A549 (cell line): ENCODE measurements at regions not wholly inside any gene's neighbourhood (a gene's known extent, or its start where the extent isn't known, plus 50 kb on each side); places are given as distances from the start of the nearest gene placed in this dataset.

Source experiments
- ATAC-seq, 2 experiments: fragments of 200-7000 bp in 1 of 2; fragments of >200 bp in 1 of 2; cut with Nextera tagmentation in 1 of 2; cut with Tn5 transposase in 1 of 2; 3 replicates each; pipeline versions ENCODE4 v1.8.0 to v1.9.1; 2018 to 2020; ENCODE audit warnings: mild to moderate bottlenecking in 1 of 2, moderate library complexity in 1 of 2
- CTCF ChIA-PET: fragments of 300-600 bp; sonication (Branson Sonifier 250); formaldehyde crosslinking; extraction: SDS; loops from one replicate; lab custom pipeline; 2021; ENCODE audit warnings: antibody characterized with exemption, inconsistent platforms; lab: Yijun Ruan, JAX
- POLR2A ChIA-PET: fragments of 350-600 bp; formaldehyde crosslinking; extraction: SDS; loops from one replicate; lab custom pipeline; 2021; ENCODE audit warnings: antibody characterized with exemption, inconsistent platforms; lab: Yijun Ruan, JAX
- DNase-seq, 2 experiments: peaks; one replicate each; pipeline versions ENCODE4 v3.0.0 to v3.0.0-alpha.2; 2011 to 2016; ENCODE audit warnings: low read depth in 1 of 2, low spot score in 1 of 2
- FAIRE-seq: peaks from 2 replicates; lab custom pipeline; 2011; peaks lifted over from hg19 to GRCh38; lab: Jason Lieb, UNC
- H3K27ac ChIP-seq, 2 experiments: fragments of >200 bp; sonication (Bioruptor Twin); formaldehyde crosslinking; 3 replicates each; pipeline ENCODE4 v1.5.1; 2016 to 2017
- H3K4me1 ChIP-seq: fragments of >200 bp; sonication (Bioruptor Twin); formaldehyde crosslinking; 3 replicates; pipeline ENCODE4 v1.6.1; 2016
- H3K4me2 ChIP-seq: fragments of >200 bp; sonication (Bioruptor Twin); formaldehyde crosslinking; 3 replicates; pipeline ENCODE4 v1.6.1; 2016
- H3K4me3 ChIP-seq: fragments of >200 bp; sonication (Bioruptor Twin); formaldehyde crosslinking; 3 replicates; pipeline ENCODE4 v1.5.1; 2016
- H3K9me3 ChIP-seq: fragments of >200 bp; sonication (Bioruptor Twin); formaldehyde crosslinking; 3 replicates; pipeline ENCODE4 v1.6.1; 2016
- BHLHE40 ChIP-seq: IDR thresholded peaks from 2 replicates; pipeline ENCODE4 v1.6.1; 2012; ENCODE audit warnings: low read depth, low read length, inconsistent platforms
- CBX8 ChIP-seq: fragments of 200-600 bp; sonication (generic); IDR thresholded peaks from 2 replicates; pipeline ENCODE4 v1.6.1; 2016
- EHF ChIP-seq: fragments of 250-450 bp; sonication (Bioruptor Pico); IDR thresholded peaks from 2 replicates; pipeline ENCODE4 v1.5.0; 2020; ENCODE audit warnings: mild to moderate bottlenecking
- ESRRA ChIP-seq: fragments of 150-350 bp; IDR thresholded peaks from 2 replicates; pipeline ENCODE4 v1.6.1; 2014; ENCODE audit warnings: mild to moderate bottlenecking, low read length, borderline replicate concordance
- FOSL2 ChIP-seq, 2 experiments: fragments of 450-650 bp in 1 of 2; fragments of >200 bp in 1 of 2; sonication (Bioruptor Twin) in 1 of 2; formaldehyde crosslinking; IDR thresholded peaks; 2 replicates each; pipeline versions ENCODE4 v1.5.0 to v1.6.1; 2016 to 2020; ENCODE audit warnings: mild to moderate bottlenecking in 1 of 2, moderate library complexity in 1 of 2
- FOXS1 ChIP-seq: fragments of 250-450 bp; sonication (Bioruptor Pico); IDR thresholded peaks from 2 replicates; pipeline ENCODE4 v1.5.0; 2020; ENCODE audit warnings: mild to moderate bottlenecking, moderate library complexity
- HEYL ChIP-seq: fragments of 250-450 bp; sonication (Bioruptor Pico); IDR thresholded peaks from 2 replicates; pipeline ENCODE4 v1.8.0; 2021; ENCODE audit warnings: mild to moderate bottlenecking, moderate library complexity
- HOXB13 ChIP-seq: fragments of 250-450 bp; sonication (Bioruptor Pico); IDR thresholded peaks from 2 replicates; pipeline ENCODE4 v1.5.0; 2020; ENCODE audit warnings: low read depth, mild to moderate bottlenecking, moderate library complexity
- MAFK ChIP-seq: fragments of 450-650 bp; IDR thresholded peaks from 2 replicates; pipeline ENCODE4 v1.6.1; 2014; ENCODE audit not compliant: partially characterized antibody
- MYC ChIP-seq: IDR thresholded peaks from 2 replicates; pipeline ENCODE4 v1.6.1; 2012; ENCODE audit warnings: mild to moderate bottlenecking, inconsistent platforms, low read length, improper control_type of control experiment, borderline replicate concordance
- NFE2L2 ChIP-seq: fragments of 150-350 bp; conservative IDR thresholded peaks from 2 replicates; pipeline ENCODE4 v1.6.1; 2014; ENCODE audit warnings: low read length
- POLR2A ChIP-seq: IDR thresholded peaks from 2 replicates; pipeline ENCODE4 v1.6.1; 2012; ENCODE audit warnings: mild to moderate bottlenecking, low read length
- RARB ChIP-seq: fragments of 250-450 bp; sonication (Bioruptor Pico); IDR thresholded peaks from 2 replicates; pipeline ENCODE4 v1.8.0; 2021; ENCODE audit warnings: mild to moderate bottlenecking, moderate library complexity
- SMC3 ChIP-seq: fragments of >200 bp; sonication (Bioruptor Twin); formaldehyde crosslinking; IDR thresholded peaks from 3 replicates; pipeline ENCODE4 v1.6.1; 2018; ENCODE audit warnings: inconsistent platforms
- SREBF2 ChIP-seq: fragments of 450-650 bp; IDR thresholded peaks from 2 replicates; pipeline ENCODE4 v1.6.1; 2014; ENCODE audit warnings: mild to moderate bottlenecking, moderate library complexity
- TP53 ChIP-seq: fragments of 250-450 bp; sonication (Bioruptor Pico); IDR thresholded peaks from 2 replicates; pipeline ENCODE4 v1.5.0; 2021; ENCODE audit warnings: mild to moderate bottlenecking, moderate library complexity
- WGBS: methylation state at CpG from one replicate; pipeline ENCODE4 v1.1.6; 2017; ENCODE audit errors: missing lambda C conversion rate; 5-methylcytosine and 5-hydroxymethylcytosine counted together
- TF ChIP-seq, protein P1 (sequence below): IDR thresholded peaks from 2 replicates; pipeline ENCODE4 v1.6.1; 2012
- TF ChIP-seq, protein P2 (sequence below): IDR thresholded peaks from 2 replicates; pipeline ENCODE4 v1.6.1; 2012; ENCODE audit warnings: low read depth, borderline replicate concordance
- TF ChIP-seq, protein P3 (sequence below): IDR thresholded peaks from 2 replicates; pipeline ENCODE4 v1.6.1; 2012
- TF ChIP-seq, protein P4 (sequence below): fragments of 200-600 bp; sonication (generic); IDR thresholded peaks from 2 replicates; pipeline ENCODE4 v1.6.1; 2016; ENCODE audit warnings: antibody characterized with exemption, mild to moderate bottlenecking, moderate library complexity

DNA sequence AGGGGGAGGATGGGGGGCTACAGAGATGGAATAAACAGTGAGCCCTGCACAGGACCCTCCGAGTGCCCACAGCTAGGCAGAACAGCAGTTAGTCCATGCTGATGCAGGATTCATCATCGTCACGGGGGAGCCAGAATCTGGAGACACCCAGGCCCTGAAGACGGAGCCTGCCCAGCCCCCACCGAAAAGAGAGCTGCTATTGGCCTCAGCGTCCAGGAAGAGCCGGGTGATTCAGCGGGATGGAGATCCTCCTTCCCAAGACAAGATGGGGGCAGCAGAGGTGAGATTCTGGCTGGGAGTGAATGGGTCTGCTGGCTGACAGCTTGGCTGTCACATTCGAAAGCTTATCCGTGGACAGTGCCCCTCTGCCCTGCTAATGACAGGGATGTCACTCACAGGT, 133.6 kb upstream of the CRHR1 start:
- DNase-seq (no peak), ATAC-seq (no peak), FAIRE-seq (no peak)
- ChIA-PET POLR2A (no interaction called here), CTCF (interaction anchor here (1.0 to 13.1 kb wide), 5 partner anchors 12 to 202 kb away, joined by 3 to 95 read pairs (median 7); partner anchors contain the start of gene SPPL2C)
- no peak overlapping the region for H3K4me2 ChIP-seq
- H3K4me3 ChIP-seq, result no peak overlapping the region
- WGBS, result 64% methylated on average over 10 of the region's 10 CpGs
- no peak overlapping the region for H3K27ac ChIP-seq
- no peaks in the 10 kb centered on the region for H3K9me3 ChIP-seq
- TF ChIP-seq FOXS1 (CRISPR knock-in tag) (no peak), FOSL2 (IDR thresholded peaks at IDR 0.05) (no peak), FOSL2 (CRISPR knock-in tag; IDR thresholded peaks at IDR 0.05) (no peak), CBX8 (no peak), NFE2L2 (no peak), HEYL (CRISPR knock-in tag) (no peak), SREBF2 (no peak), EHF (CRISPR knock-in tag) (no peak), TP53 (CRISPR knock-in tag) (no peak), HOXB13 (CRISPR knock-in tag) (no peak), RARB (CRISPR knock-in tag) (no peak), ESRRA (no peak), POLR2A (no peak), BHLHE40 (no peak)
- TF ChIP-seq, protein P1, sequence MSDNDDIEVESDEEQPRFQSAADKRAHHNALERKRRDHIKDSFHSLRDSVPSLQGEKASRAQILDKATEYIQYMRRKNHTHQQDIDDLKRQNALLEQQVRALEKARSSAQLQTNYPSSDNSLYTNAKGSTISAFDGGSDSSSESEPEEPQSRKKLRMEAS, result no peak
- TF ChIP-seq, protein P2, sequence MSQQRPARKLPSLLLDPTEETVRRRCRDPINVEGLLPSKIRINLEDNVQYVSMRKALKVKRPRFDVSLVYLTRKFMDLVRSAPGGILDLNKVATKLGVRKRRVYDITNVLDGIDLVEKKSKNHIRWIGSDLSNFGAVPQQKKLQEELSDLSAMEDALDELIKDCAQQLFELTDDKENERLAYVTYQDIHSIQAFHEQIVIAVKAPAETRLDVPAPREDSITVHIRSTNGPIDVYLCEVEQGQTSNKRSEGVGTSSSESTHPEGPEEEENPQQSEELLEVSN, result no peak
- TF ChIP-seq, all 56 proteins: peak for 0
- H3K4me1 ChIP-seq, result no peaks in the 10 kb centered on the region

DNA sequence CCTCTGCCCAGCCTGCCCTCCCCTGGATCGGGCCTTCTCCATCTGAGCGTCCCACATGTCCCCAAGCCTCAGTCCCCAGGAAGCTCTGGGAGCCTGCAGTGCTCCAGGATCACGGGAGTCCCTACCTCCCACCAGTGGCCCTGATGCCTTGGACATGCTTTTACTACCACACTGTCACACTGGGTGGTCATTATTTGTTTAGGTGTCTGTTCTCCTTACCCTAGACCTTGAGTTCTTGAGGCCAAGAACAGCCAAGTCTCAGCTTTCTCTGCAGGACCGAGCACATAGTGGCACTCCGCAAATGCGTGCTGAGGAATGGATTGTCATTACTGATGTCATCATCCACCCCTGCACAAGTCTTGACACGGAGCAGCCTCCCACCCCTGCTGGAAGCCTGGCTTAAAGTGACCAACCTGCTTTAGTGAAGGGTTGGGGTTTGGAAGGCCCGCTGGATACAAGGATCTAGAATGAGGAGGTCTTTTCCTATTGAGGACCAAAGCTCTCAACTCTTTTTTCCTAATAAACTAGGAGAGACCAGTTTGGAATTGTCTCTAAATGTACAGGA, 132.9 kb upstream of the CRHR1 start:
- ATAC-seq (no peak), DNase-seq (no peak), FAIRE-seq (no peak)
- H3K4me1 ChIP-seq, result no peaks in the 10 kb centered on the region
- H3K4me2 ChIP-seq, result no peak overlapping the region
- H3K27ac ChIP-seq, result no peak overlapping the region
- 66% methylated on average over 8 of the region's 8 CpGs for WGBS
- ChIA-PET POLR2A (no interaction called here), CTCF (interaction anchor here (1.0 to 13.1 kb wide), 6 partner anchors 13 to 201 kb away, joined by 3 to 95 read pairs (median 6); partner anchors contain the start of gene SPPL2C)
- TF ChIP-seq, protein P3, sequence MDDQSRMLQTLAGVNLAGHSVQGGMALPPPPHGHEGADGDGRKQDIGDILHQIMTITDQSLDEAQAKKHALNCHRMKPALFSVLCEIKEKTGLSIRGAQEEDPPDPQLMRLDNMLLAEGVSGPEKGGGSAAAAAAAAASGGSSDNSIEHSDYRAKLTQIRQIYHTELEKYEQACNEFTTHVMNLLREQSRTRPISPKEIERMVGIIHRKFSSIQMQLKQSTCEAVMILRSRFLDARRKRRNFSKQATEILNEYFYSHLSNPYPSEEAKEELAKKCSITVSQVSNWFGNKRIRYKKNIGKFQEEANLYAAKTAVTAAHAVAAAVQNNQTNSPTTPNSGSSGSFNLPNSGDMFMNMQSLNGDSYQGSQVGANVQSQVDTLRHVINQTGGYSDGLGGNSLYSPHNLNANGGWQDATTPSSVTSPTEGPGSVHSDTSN, result no peak
- TF ChIP-seq SMC3 (no peak), MYC (no peak), CBX8 (no peak)
- no peaks in the 10 kb centered on the region for H3K9me3 ChIP-seq
- H3K4me3 ChIP-seq, result no peak overlapping the region

DNA sequence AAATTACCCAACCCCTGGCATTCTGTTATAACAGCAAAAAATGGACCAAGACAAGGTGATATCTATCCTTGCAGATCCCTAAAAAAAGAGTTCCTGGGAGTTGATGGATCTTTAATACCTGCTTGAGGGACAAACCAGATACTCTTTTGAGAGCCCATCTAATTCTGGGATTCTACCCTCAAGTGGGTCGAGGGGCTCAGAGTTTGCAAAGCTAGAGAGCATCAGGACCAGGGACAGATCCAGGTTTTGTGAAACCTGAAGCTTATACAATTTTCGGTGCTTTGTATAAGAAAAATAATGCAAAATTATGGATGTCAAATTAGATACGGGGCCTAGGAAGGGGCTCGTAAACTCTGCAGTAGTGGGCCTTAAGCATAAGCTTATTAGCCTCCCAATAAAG, 130.5 kb upstream of the CRHR1 start:
- CTCF ChIA-PET, result interaction anchor here (1.5 to 13.1 kb wide), 6 partner anchors 9 to 198 kb away, joined by 3 to 95 read pairs (median 5); no protein-coding TSS in a partner anchor
- TF ChIP-seq, protein P4, sequence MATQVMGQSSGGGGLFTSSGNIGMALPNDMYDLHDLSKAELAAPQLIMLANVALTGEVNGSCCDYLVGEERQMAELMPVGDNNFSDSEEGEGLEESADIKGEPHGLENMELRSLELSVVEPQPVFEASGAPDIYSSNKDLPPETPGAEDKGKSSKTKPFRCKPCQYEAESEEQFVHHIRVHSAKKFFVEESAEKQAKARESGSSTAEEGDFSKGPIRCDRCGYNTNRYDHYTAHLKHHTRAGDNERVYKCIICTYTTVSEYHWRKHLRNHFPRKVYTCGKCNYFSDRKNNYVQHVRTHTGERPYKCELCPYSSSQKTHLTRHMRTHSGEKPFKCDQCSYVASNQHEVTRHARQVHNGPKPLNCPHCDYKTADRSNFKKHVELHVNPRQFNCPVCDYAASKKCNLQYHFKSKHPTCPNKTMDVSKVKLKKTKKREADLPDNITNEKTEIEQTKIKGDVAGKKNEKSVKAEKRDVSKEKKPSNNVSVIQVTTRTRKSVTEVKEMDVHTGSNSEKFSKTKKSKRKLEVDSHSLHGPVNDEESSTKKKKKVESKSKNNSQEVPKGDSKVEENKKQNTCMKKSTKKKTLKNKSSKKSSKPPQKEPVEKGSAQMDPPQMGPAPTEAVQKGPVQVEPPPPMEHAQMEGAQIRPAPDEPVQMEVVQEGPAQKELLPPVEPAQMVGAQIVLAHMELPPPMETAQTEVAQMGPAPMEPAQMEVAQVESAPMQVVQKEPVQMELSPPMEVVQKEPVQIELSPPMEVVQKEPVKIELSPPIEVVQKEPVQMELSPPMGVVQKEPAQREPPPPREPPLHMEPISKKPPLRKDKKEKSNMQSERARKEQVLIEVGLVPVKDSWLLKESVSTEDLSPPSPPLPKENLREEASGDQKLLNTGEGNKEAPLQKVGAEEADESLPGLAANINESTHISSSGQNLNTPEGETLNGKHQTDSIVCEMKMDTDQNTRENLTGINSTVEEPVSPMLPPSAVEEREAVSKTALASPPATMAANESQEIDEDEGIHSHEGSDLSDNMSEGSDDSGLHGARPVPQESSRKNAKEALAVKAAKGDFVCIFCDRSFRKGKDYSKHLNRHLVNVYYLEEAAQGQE, result peak; percentile 77; the same call in 1 of the 2 replicates
- TF ChIP-seq MAFK, result no peak
- TF ChIP-seq, all 56 proteins: peak for 1
- FAIRE-seq, result no peak
- WGBS, result 53% methylated on average over 4 of the region's 4 CpGs
- Histone ChIP-seq H3K4me3 (no peak overlapping the region), H3K4me2 (no peak overlapping the region), H3K9me3 (0 out of 3 replicates have a peak, but pooled peaks cover 2% of the 10 kb centered on the region), H3K4me1 (no peaks in the 10 kb centered on the region), H3K27ac (no peak overlapping the region)
- POLR2A ChIA-PET, result no interaction called here
- ATAC-seq, result no peak
- DNase-seq, result no peak
